ENCODE measurements at regions not wholly inside any gene's neighbourhood (a gene's known extent, or its start where the extent isn't known, plus 50 kb on each side); places are given as distances from the start of the nearest gene placed in this dataset.
A peak's percentile ranks its signal among the peaks of the same experiment; 100 is the strongest.

- TF ChIP-seq CTCF (IDR thresholded peaks at IDR 0.05; ENCODE audit: low read depth, low read length) (peak; percentile 48), POLR2A (IDR thresholded peaks at IDR 0.05; ENCODE audit: extremely low read depth, insufficient read length) (no peak), MAX (IDR thresholded peaks at IDR 0.05; ENCODE audit: low read depth, low read length) (peak; percentile 86), MYC (IDR thresholded peaks at IDR 0.05; ENCODE audit: low read depth, low read length) (no peak)
Observed at GRCh38 chr15:81809543-81809942, 236.3 kb downstream of the MEX3B start.

Measured in NB4 (cell line).